ENCODE measurements at regions not wholly inside any gene's neighbourhood (a gene's known extent, or its start where the extent isn't known, plus 50 kb on each side); places are given as distances from the start of the nearest gene placed in this dataset.

- peaks cover 13% of the 10 kb centered on the region for H3K9me3 Mint-ChIP-seq (ENCODE audit: low read depth)
- H3K4me3 Mint-ChIP-seq (ENCODE audit: unreplicated experiment), result no peak overlapping the region
- peaks cover 4% of the 10 kb centered on the region for H3K36me3 Mint-ChIP-seq (ENCODE audit: low read depth)
- no peak overlapping the region for H3K27ac Mint-ChIP-seq (ENCODE audit: unreplicated experiment)
- H3K4me1 Mint-ChIP-seq (ENCODE audit: low read depth), result peaks cover 5% of the 10 kb centered on the region
- no peak for DNase-seq (ENCODE audit: low spot score)
- TF ChIP-seq, protein P1, sequence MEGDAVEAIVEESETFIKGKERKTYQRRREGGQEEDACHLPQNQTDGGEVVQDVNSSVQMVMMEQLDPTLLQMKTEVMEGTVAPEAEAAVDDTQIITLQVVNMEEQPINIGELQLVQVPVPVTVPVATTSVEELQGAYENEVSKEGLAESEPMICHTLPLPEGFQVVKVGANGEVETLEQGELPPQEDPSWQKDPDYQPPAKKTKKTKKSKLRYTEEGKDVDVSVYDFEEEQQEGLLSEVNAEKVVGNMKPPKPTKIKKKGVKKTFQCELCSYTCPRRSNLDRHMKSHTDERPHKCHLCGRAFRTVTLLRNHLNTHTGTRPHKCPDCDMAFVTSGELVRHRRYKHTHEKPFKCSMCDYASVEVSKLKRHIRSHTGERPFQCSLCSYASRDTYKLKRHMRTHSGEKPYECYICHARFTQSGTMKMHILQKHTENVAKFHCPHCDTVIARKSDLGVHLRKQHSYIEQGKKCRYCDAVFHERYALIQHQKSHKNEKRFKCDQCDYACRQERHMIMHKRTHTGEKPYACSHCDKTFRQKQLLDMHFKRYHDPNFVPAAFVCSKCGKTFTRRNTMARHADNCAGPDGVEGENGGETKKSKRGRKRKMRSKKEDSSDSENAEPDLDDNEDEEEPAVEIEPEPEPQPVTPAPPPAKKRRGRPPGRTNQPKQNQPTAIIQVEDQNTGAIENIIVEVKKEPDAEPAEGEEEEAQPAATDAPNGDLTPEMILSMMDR (IDR thresholded peaks at IDR 0.05), result no peak
- H3K27me3 Mint-ChIP-seq (ENCODE audit: low read depth), result no peaks in the 10 kb centered on the region
These were observed 70.1 kb upstream of the TENT5A start for GRCh38 chr6:81822568-81822967.

- Mint-ChIP-seq H3K36me3 (ENCODE audit: low read depth) (peaks cover 2% of the 10 kb centered on the region), H3K9me3 (ENCODE audit: low read depth) (peaks cover 9% of the 10 kb centered on the region), H3K27ac (ENCODE audit: unreplicated experiment) (no peak overlapping the region), H3K4me1 (ENCODE audit: low read depth) (peaks cover 7% of the 10 kb centered on the region), H3K4me3 (ENCODE audit: unreplicated experiment) (no peak overlapping the region), H3K27me3 (ENCODE audit: low read depth) (no peaks in the 10 kb centered on the region)
- DNase-seq (ENCODE audit: low spot score), result no peak
- TF ChIP-seq, protein P1 (IDR thresholded peaks at IDR 0.05), result no peak
These were observed 69.0 kb upstream of the TENT5A start for GRCh38 chr6:81821449-81821848.

GRCh38 chr6:81820980-81821379 is 68.5 kb upstream of the TENT5A start:
- peaks cover 4% of the 10 kb centered on the region for H3K9me3 Mint-ChIP-seq (ENCODE audit: low read depth)
- TF ChIP-seq, protein P1 (IDR thresholded peaks at IDR 0.05), result no peak
- DNase-seq (ENCODE audit: low spot score), result no peak
- H3K27me3 Mint-ChIP-seq (ENCODE audit: low read depth), result no peaks in the 10 kb centered on the region
- no peak overlapping the region for H3K27ac Mint-ChIP-seq (ENCODE audit: unreplicated experiment)
- H3K36me3 Mint-ChIP-seq (ENCODE audit: low read depth), result no peaks in the 10 kb centered on the region
- H3K4me3 Mint-ChIP-seq (ENCODE audit: unreplicated experiment), result no peak overlapping the region
- H3K4me1 Mint-ChIP-seq (ENCODE audit: low read depth), result peaks cover 9% of the 10 kb centered on the region

DNA sequence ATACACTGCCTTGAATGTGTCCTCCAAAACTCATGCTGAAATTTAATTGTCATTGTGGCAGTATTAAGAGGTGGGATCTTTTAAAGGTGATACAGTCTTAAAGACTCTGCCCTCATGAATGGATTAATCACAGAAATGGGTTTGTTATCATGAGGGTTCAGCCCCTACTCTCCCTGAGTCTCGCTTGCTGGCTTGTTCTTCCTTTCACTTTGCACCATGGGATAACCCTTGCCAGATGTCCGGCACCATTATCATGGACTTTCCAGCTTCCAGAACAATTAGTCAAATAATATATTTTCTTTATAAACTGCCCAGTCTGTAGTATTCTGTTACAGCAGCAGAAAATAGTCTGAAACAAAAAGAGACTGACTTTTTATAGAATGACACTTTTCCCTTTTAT is 67.9 kb upstream of the TENT5A start:
- TF ChIP-seq, protein P1 (IDR thresholded peaks at IDR 0.05), result no peak
- Mint-ChIP-seq H3K4me1 (ENCODE audit: low read depth) (peaks cover 9% of the 10 kb centered on the region), H3K9me3 (ENCODE audit: low read depth) (no peaks in the 10 kb centered on the region), H3K27ac (ENCODE audit: unreplicated experiment) (no peak overlapping the region), H3K4me3 (ENCODE audit: unreplicated experiment) (no peak overlapping the region), H3K36me3 (ENCODE audit: low read depth) (no peaks in the 10 kb centered on the region), H3K27me3 (ENCODE audit: low read depth) (no peaks in the 10 kb centered on the region)
- no peak for DNase-seq (ENCODE audit: low spot score)

DNA sequence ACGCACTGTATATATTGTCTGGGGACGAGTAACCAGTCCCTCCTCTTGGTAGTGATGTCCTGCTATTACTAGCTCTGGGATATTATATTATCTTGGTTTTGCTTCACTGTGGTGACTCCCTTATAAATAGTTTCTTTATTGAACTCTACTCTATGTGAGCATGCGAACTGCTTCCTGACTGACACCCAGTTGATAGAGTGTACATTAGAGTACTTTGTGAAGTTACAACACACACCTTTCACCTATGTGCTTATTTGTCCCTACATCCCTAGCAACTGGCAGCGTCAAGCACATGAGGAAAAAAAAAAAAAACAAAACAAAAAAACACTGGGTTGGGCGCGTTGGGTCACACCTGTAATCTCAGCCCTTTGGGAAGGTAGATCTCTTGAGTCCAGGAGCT is 67.3 kb upstream of the TENT5A start:
- Mint-ChIP-seq H3K27ac (ENCODE audit: unreplicated experiment) (no peak overlapping the region), H3K4me3 (ENCODE audit: unreplicated experiment) (no peak overlapping the region), H3K27me3 (ENCODE audit: low read depth) (no peaks in the 10 kb centered on the region), H3K36me3 (ENCODE audit: low read depth) (no peaks in the 10 kb centered on the region), H3K4me1 (ENCODE audit: low read depth) (peaks cover 11% of the 10 kb centered on the region), H3K9me3 (ENCODE audit: low read depth) (no peaks in the 10 kb centered on the region)
- DNase-seq (ENCODE audit: low spot score), result no peak
- TF ChIP-seq, protein P1 (IDR thresholded peaks at IDR 0.05), result no peak

All from chondrocyte (in vitro differentiated cells).